EH (cell line): ENCODE measurements at regions not wholly inside any gene's neighbourhood (a gene's known extent, or its start where the extent isn't known, plus 50 kb on each side); places are given as distances from the start of the nearest gene placed in this dataset.
"Not testable (repeated sequence)": the region's sequence is repeated elsewhere in the genome, so short reads cannot be mapped to it uniquely, and the experiment has no call there.

ENCODE experiments used
- DNase-seq: peaks from one replicate; pipeline ENCODE4 v3.0.0-alpha.2; 2015; ENCODE audit warnings: low read depth

DNA sequence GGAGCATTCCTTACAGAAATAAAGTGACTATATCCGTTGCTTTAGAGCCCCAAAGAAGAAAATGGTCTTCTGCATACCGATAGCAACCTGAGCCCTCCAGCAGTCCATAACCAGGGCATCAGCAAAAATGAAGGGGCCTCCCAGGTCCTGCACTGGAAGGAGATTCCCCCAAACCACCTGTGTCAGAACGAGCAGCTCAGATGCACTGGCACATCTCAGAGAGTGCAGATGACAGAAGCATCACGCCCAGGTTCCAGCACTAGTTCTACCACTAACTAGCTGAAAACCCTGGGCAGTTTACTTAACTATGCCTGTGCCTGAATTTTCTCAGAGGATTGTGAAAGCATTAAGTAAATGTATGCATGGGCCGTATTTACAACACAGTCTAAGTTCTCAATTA lies 466.7 kb upstream of the MYT1L start:
- no peak for DNase-seq

DNA sequence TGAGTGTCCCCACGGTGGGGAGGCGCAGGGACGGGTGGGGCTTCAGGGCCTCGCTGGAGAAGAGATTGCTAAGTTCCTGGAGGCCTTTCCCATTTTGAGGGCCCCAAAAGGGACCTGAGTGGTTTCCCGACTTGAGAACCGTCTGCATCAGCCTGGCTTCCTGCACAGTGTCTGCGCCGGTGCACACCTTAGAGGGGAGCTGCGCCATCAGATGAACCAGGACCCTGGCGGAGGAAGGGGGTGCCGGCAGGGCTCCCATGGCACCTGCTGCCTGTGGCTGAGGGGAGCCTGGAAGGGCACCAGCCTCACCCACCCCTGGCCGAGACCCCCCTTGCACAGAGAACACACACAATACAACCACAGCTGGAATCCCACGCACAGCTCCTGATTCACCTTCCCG lies 465.1 kb upstream of the MYT1L start:
- DNase-seq, result no peak

DNA sequence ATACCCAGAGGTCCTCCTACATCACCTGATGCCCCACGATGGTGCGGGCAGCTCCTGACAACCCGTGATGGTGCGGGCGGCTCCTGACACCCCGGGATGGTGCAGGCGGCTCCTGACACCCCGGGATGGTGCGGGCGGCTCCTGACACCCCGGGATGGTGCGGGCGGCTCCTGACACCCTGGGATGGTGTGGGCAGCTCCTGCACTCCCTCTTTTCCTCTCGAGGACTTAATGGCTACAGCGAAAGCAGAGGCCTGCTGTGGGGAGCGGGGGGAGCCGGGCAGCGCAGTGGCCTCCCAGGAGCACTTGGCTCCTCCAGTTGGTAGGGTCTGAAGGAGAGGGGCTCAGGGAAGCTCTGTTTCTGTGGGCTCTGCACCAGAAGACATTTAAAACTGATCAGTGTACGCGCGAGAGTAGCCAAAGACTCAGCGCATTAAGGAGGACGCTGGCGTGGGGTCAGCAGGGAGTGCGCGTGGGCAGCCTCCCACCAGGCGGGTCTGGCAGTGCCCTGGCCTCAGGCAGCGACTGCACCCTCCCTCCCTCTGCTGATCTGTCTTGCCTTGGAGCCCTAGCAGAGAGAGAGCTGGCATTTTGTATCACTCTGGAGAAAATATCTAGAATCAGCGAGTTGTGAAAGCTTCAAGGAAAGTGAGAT lies 464.5 kb upstream of the MYT1L start:
- DNase-seq, result no peak

- no peak for DNase-seq
These were observed 463.0 kb upstream of the MYT1L start for GRCh38 chr2:2793925-2794560.

DNA sequence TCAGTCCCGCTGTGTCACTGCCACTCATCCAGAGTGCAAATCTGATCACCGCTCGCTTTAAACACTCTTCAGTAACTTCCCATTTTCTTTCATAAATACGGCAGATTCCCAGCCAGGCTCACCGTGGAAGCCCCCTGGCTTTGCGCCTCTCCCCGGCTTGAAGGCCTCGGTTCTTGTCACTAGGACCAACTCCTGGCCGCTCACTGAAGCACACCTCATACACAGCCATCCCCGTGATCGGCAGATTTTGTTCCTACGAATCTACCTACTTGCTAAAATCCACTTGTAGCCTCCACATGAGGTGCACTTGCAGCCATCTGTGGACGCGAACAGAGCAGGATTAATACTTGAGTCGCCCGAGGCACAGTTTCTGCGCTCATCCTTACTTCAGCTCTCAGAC lies 462.4 kb upstream of the MYT1L start:
- DNase-seq, result no peak

GRCh38 chr2:2791606-2792005 lies 460.5 kb upstream of the MYT1L start:
- DNase-seq, result no peak

- no peak for DNase-seq
These were observed 460.0 kb upstream of the MYT1L start for GRCh38 chr2:2791031-2791430.

- DNase-seq, result no peak
These were observed 457.0 kb upstream of the MYT1L start for GRCh38 chr2:2788076-2788475.

GRCh38 chr2:2787301-2787907 lies 456.3 kb upstream of the MYT1L start:
- no peak for DNase-seq

GRCh38 chr2:2782007-2782406 lies 450.9 kb upstream of the MYT1L start:
- DNase-seq, result no peak

- DNase-seq, result no peak
These were observed 448.7 kb upstream of the MYT1L start for GRCh38 chr2:2779727-2780126.

- no peak for DNase-seq
These were observed 446.8 kb upstream of the MYT1L start for GRCh38 chr2:2777876-2778275.

GRCh38 chr2:2777213-2777612 lies 446.1 kb upstream of the MYT1L start:
- no peak for DNase-seq

- DNase-seq, result no peak
These were observed 443.9 kb upstream of the MYT1L start for GRCh38 chr2:2775018-2775417.

DNA sequence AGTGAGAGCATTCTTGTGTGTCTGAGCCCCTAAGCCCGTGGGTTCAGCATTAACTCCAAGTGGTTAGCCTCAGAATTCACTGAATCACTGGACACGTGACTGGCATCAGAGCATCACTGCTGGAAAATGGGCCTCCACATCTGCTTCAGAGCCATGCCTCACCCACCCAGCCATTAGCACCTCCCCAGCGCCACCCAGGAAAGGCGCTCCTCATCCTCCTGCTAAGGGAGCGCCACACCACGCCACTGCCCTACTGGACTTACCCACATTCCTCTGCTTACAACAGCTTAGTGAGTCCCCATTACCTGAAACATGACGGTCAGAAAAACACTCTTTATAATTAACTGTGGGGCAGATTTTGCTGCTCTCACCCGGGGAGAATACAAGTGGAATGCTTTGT lies 442.6 kb upstream of the MYT1L start:
- no peak for DNase-seq

DNA sequence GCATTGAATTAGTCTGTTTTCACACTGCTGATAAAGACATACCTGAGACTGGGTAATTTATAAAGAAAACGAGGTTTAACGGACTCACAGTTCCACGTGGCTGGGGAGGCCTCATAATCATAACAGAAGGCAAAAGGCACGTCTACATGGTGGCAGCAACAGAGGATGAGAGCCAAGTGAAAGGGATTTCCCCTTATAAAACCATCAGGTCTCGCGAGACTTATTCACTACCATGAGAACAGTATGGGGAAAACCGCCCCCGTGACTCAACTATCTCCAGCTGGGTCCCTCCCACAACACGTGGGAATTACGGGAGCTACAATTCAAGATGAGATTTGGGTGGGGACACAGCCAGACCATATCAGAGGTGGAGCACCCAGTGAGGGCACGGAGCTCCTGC lies 442.0 kb upstream of the MYT1L start:
- not testable (repeated sequence) for DNase-seq

- DNase-seq, result no peak
These were observed 440.8 kb upstream of the MYT1L start for GRCh38 chr2:2771721-2772411.

DNA sequence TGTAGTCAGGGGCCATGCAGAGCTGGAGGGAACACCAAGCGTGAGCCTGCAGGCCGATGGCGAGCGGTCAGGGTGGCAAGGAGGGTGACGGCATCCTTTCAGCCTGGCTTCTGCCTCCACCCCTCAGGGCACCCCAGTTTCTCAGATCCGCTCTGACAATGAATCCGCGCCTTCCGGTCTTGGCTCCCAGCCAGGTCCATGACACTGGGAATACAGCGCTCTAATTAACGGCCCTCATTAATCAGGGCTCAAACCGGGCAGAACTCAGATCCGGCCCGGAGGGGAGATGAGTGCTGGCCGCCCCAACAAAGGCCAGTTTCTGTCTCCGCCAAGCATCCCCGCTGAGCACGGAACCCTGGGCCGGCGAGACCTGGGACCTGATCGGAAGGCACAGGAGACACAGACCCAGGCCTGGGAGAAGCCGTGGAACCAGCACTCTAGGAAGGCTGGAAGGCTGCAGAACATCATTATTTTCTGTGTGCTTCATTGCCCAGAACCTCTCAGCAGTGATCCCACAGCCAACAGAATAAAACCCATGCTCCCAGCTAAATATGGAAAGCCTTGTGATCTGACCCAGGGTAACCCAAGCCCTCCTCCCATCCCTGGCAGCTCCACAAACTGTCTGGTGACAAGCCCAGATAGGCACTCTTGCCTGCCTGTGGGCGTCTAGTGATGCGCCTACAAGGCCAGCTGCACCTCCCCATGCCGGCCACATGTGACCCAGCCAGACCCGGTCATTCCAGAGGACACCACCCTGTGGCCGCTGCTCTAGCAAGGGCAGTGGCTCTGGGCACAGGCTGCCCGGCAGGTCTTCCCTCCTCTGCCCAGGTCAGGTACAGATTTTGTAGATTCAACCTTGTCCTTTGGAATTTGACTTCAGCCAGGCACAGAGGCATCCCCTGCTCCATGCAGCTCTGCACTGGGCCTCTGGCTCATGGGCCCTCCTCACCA lies 438.7 kb upstream of the MYT1L start:
- no peak for DNase-seq

GRCh38 chr2:2768476-2768875 lies 437.4 kb upstream of the MYT1L start:
- DNase-seq, result no peak

- no peak for DNase-seq
These were observed 436.8 kb upstream of the MYT1L start for GRCh38 chr2:2767837-2768236.

DNA sequence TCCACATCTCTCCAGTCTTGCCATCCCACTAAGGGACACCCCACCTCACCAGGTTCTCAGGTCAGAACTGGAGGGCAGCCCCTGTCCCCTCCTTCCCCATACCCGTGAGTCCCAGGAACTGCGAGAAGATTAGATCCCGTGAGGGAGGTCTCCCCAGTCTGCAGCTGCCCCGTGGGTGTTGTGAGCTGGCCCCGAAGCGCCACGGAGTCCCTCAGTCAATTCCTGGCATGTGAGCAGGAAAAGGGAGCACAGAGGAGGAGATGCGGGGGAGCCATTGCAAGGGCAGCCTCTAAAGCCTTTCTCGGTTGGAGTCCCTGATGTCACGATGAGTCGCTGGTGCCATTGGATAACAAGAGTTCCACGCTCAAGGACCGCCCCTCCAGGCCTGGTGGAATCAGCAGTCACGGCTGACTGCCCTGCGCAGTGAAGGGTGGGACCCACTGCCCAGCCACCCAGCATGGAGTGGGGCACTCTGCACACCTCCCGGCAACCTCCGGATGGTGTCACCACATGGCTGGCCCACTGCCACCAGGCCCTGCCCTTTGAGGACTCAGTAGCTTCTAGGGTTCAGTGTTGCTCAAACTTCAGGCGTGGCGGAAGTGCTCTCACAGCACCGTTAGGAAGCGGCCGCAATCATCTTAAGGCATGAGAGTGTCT lies 434.9 kb upstream of the MYT1L start:
- no peak for DNase-seq
